HG03139 (cell line): ENCODE measurements at regions not wholly inside any gene's neighbourhood (a gene's known extent, or its start where the extent isn't known, plus 50 kb on each side); places are given as distances from the start of the nearest gene placed in this dataset.

Experiments
- ATAC-seq: cut with Tn5 transposase; IDR thresholded peaks from one replicate; pipeline ENCODE4 v1.9.1; 2021; ENCODE audit not compliant: unreplicated experiment

DNA sequence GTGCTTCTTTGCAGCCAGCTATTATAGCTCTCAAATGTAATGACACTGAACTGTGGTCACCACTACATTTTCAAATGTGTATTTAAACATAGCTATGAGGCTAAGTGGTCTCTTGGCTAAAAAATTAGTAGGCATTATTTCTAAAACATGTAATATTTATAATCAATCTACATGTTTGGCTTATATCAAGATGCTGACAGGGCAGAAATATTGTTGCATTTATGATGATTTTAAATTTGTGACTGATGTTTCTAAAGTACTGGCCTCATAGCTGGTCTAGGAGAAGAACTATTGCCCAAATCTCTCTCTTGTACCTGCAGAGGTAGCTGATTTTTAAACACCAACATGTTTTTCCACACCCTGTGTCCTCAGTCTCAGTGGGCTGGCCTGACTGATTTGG, 298.2 kb downstream of the PAX1 start:
- no peak for ATAC-seq

- no peak for ATAC-seq
Observed at GRCh38 chr20:22001886-22002285, 296.4 kb downstream of the PAX1 start.

GRCh38 chr20:21995461-21995860, 290.0 kb downstream of the PAX1 start:
- no peak for ATAC-seq

- no peak for ATAC-seq
Observed at GRCh38 chr20:21994203-21994602, 288.7 kb downstream of the PAX1 start.

GRCh38 chr20:21982559-21982958, 277.1 kb downstream of the PAX1 start:
- no peak for ATAC-seq

DNA sequence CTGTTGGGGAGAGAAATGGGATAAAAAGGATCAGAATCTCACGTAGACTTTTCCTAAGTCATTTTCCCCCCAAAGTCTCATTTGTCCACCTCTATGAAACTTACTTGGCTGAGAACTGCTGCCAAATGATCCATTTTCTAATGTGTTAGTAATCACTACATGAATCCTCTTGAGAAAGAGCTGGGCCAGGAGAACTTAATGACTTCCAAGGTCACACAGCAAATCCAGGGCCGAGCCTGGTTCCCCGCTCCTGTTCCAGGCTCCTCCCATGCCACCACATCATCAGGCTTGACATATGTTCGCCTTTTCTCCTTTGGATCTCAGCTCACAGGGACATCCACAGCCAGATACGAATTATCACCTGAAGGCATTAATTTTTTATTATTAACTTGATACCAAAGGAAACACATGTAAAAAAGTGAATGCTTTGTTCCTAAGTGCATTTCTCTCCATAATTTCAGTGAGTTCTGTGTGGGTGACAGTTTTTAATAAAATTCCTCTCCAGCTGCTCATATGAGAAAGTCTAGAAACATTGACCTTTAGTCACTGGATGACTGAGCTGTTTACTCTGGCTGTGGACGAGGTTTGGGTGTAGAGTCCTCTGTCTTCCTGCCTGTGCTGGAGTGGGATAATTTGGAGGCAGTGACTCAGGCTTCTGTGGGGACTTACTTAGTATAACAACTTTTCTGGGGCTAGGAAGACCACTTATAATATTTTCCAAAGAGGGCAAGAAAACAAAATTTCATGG, 276.3 kb downstream of the PAX1 start:
- no peak for ATAC-seq

GRCh38 chr20:21981179-21981578, 275.7 kb downstream of the PAX1 start:
- no peak for ATAC-seq

GRCh38 chr20:21971436-21971835, 266.0 kb downstream of the PAX1 start:
- no peak for ATAC-seq

DNA sequence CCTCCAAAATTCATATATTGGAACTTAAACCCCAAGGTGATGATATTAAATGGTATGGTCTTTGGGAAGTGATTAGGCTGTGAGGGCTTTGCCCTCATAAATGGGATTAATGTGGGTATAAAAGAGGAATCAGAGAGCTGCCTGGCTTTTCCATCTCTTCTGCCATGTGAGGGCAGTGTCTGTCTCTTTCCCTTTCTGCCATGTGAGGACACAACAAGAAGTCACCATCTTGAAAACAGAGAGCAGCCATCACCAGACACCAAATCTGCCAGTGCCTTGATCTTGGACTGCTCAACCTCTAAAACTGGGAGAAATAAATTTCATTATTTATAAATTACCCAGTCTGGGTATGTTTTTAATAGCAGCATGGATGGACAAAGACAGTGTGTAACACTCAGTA, 263.0 kb downstream of the PAX1 start:
- no peak for ATAC-seq

DNA sequence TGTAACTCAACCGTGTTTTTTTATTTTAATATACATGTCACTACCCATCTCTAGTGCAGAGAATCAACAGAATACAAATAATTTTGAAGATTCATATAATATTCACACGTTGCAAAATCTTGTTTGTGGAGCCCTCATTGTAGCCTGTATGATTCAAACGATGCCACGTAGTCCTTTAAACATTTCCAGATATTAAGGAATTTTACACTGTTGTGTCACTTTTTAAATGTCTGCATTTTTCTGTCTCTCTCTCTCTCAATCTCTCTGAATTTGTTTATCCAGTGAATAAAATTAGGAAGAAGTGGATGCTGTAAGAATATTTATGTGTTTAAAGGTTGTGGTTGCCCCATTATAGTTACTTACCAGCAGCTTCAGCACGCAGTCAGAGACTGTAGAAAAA, 262.0 kb downstream of the PAX1 start:
- no peak for ATAC-seq

- no peak for ATAC-seq
Observed at GRCh38 chr20:21956591-21956990, 251.1 kb downstream of the PAX1 start.

- ATAC-seq = no peak
Observed at GRCh38 chr20:21947406-21947805, 241.9 kb downstream of the PAX1 start.

DNA sequence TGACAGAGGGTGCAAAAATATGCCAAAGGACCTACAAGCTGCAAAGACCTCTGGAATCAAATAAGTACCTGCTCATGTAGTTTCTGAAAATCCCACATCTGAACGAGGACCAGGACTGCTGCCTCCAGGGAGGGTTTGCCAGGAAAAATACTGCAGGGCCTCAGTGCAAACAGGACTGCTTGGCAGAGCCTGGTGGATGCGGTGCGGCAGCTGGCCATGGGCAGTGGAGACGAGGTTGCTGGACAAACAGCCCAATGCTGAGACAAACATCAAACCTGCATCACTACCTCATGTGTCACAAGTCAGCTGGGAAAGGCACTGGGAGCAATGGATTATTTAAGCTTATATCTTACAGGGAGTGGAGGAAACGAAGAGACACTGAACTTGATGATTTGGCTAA, 238.8 kb downstream of the PAX1 start:
- ATAC-seq = no peak

GRCh38 chr20:21941941-21942805, 236.7 kb downstream of the PAX1 start:
- no peak for ATAC-seq

DNA sequence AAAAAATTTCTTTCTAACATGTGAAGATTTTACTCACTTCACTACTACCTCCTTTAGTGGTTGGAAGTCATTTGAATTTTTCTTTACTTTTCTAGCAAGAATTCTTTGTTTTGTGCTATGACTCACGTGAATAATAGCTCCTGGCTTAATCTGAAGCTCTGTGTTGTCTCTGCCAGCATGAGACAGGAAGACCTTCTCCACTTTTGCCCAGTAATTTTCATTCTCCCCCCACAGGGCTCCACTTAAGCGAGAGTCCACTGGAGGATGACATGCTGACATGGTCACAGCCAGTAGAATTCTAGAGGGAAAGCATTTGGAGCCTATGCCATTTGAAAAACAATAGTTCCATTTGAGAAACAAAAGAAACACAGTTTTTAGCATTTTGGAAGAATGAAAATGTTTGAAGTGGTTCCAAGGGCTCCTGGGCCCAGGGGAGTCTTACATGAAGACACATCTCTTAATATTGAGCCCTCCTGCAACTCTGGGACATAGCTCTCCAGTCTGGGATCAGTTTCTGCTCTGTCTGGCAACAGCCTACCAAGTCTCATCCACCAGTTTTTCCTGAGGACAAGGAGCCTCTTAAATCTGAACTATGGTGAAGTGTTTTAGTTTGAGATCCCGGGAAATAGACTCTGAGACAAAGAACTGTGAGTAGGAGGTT, 231.4 kb downstream of the PAX1 start:
- no peak for ATAC-seq

GRCh38 chr20:21936261-21936660, 230.8 kb downstream of the PAX1 start:
- ATAC-seq = no peak

DNA sequence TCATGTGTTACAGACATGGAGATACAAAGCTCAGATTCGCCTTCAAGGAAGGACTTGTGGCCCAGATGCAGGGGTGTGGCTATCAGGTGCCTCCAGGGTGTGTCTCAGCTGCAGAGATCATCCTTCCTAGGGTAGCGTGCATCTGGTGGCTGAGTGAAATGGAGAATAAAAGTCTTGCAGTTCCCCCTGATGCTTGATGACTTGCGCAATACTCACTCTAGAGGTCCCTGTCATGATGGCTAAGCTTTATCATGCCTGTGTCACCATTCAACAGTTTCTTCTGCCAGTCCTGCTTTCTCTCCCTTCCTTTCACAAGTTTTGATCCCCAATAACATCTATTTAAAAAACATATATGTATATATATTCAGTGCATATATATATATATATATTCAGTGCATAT, 228.1 kb downstream of the PAX1 start:
- ATAC-seq = no peak

DNA sequence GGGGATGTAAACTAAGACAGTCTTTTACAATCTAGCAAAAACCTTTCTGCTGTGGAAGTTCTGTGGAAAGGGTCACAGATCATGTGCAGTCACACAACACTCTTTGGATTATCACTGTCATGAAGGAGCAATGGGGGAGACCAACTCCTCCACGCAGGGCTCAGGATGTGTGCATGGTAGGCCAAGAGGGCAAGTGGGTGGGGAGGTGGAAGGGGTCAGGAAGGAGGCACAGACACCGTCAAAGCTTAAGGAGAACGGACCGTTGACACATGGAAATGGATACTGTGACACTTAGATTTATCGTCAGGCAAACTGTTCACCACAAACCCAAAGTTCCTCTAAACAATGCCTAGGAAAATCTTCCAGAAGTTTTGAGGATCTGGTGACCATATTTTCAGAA, 215.8 kb downstream of the PAX1 start:
- no peak for ATAC-seq

DNA sequence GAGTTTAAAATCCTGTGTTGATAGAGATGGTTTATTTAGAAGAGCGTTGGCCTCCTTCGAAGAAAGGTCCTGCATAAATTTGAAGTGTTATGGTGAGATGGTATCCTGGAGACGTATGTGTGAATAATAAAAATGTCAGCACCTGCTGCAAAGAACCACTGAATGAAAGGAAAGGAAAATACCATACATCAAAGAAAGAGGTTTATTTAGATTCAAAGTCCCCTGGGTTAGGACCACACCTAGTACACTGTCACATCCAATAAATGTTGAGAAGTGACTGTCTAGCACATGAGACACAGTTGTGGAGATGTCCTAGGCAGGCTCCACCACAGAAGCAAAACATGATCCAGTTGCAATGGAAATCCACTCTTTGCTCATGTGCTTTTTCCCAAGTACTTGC, 214.7 kb downstream of the PAX1 start:
- ATAC-seq = no peak

DNA sequence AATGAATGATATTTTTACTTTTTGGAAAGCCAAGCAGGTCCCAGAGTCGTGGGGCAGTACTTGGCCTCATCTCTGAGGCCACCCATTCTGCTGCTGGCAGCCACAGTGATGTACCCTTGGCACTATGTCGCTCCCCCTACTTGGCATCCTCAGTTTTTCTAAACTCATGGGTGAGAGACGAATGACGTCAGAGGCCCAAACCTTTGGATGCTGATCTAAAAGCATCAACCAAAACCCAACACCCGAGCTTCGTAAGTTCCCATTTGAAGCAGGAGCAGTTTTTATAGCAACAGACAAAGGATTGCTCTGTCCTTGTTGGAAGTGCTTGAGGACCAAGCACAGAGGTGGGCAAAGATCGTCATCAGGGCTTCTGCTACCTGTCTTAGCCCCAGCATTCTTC, 212.9 kb downstream of the PAX1 start:
- no peak for ATAC-seq

GRCh38 chr20:21902391-21902790, 196.9 kb downstream of the PAX1 start:
- ATAC-seq = no peak
